OCI-LY1 (cell line): ENCODE measurements at regions not wholly inside any gene's neighbourhood (a gene's known extent, or its start where the extent isn't known, plus 50 kb on each side); places are given as distances from the start of the nearest gene placed in this dataset.

Experiments used
- CTCF ChIP-seq: fragments of 200-600 bp; sonication (generic), shearing (Covaris generic); IDR thresholded peaks from 2 replicates; pipeline ENCODE4 v1.5.1; 2017; ENCODE audit warnings: mild to moderate bottlenecking, antibody characterized with exemption, low read length, moderate library complexity, mixed read lengths
- EZH2 ChIP-seq: fragments of 200-600 bp; sonication (generic), shearing (Covaris generic); IDR thresholded peaks from 2 replicates; pipeline ENCODE4 v1.8.0; 2017; ENCODE audit warnings: borderline replicate concordance, mixed run types, mild to moderate bottlenecking, antibody characterized with exemption, low read length, moderate library complexity, mixed read lengths

GRCh38 chr14:86739761-86740160, 1209.8 kb downstream of the FLRT2 start:
- TF ChIP-seq EZH2 (no peak), CTCF (no peak)
